Testis (tissue), 2 donors: ENCODE measurements at regions not wholly inside any gene's neighbourhood (a gene's known extent, or its start where the extent isn't known, plus 50 kb on each side); places are given as distances from the start of the nearest gene placed in this dataset.
"Not testable (repeated sequence)": the region's sequence is repeated elsewhere in the genome, so short reads cannot be mapped to it uniquely, and the experiment has no call there.

Experiments
- DNase-seq: peaks from one replicate; pipeline ENCODE4 v3.0.0-alpha.2; 2019
- H3K27ac ChIP-seq, 2 donors: fragments of 200-600 bp; sonication (generic); one replicate each; pipeline ENCODE4 v1.5.1; 2019
- H3K27me3 ChIP-seq: fragments of 200-600 bp; sonication (generic); one replicate; pipeline ENCODE4 v1.5.1; 2019
- H3K36me3 ChIP-seq: fragments of 200-600 bp; sonication (generic); one replicate; pipeline ENCODE4 v1.5.1; 2017; ENCODE audit warnings: low read depth; ENCODE audit errors: missing control alignments
- H3K4me1 ChIP-seq: fragments of 200-600 bp; sonication (generic); one replicate; pipeline ENCODE4 v1.5.1; 2019
- H3K4me3 ChIP-seq, 2 donors: fragments of 200-600 bp; sonication (generic); one replicate each; pipeline ENCODE4 v1.5.1; 2017 to 2019
- H3K9me3 ChIP-seq: fragments of 200-600 bp; sonication (generic); one replicate; pipeline ENCODE4 v1.5.1; 2017
- CTCF ChIP-seq, 3 experiments: fragments of 450-650 bp in 2 of 3; fragments of 200-600 bp in 1 of 3; sonication (generic) in 1 of 3; IDR thresholded peaks; one replicate each; pipeline ENCODE4 v1.5.1; 2016 to 2019; ENCODE audit warnings: antibody characterized with exemption in 3 of 3, mild to moderate bottlenecking in 2 of 3, moderate library complexity in 1 of 3
- POLR2A ChIP-seq: fragments of 450-650 bp; IDR thresholded peaks from one replicate; pipeline ENCODE4 v1.6.1; 2017; ENCODE audit warnings: antibody characterized with exemption, mild to moderate bottlenecking, moderate library complexity
- WGBS, 2 donors: methylation state at CpG; one replicate each; pipeline ENCODE4 v1.1.5; 2018; 5-methylcytosine and 5-hydroxymethylcytosine counted together
- intact Hi-C: fragments of 100-400 bp; cut with DNase I; formaldehyde crosslinking; loops from one replicate; pipeline ENCODE4 v1.15.1; 2023; ENCODE audit warnings: low total_unique reads

GRCh38 chr12:20006871-20007730 is 361.2 kb upstream of the PDE3A start:
- H3K27me3 ChIP-seq: no peaks in the 10 kb centered on the region
- intact Hi-C loops: no loop called here
- H3K36me3 ChIP-seq: no peaks in the 10 kb centered on the region
- no peak overlapping the region for H3K27ac ChIP-seq
- no peak for TF ChIP-seq POLR2A
- TF ChIP-seq CTCF (IDR thresholded peaks at IDR 0.05): no peak
- WGBS, 2 donors: 86 to 91% methylated on average over 8 of the region's 8 CpGs
- H3K4me1 ChIP-seq: no peaks in the 10 kb centered on the region
- H3K9me3 ChIP-seq: no peaks in the 10 kb centered on the region
- no peak for DNase-seq
- H3K4me3 ChIP-seq: no peak overlapping the region

- H3K4me1 ChIP-seq, H3K27ac ChIP-seq, H3K9me3 ChIP-seq, intact Hi-C loops, H3K27me3 ChIP-seq, DNase-seq, H3K36me3 ChIP-seq, H3K4me3 ChIP-seq: not testable (repeated sequence)
- 87 to 92% methylated on average over 8 of the region's 8 CpGs for WGBS, 2 donors
Observed at GRCh38 chr12:20009965-20010364, 358.4 kb upstream of the PDE3A start.

- H3K9me3 ChIP-seq: no peaks in the 10 kb centered on the region
- H3K4me3 ChIP-seq: no peak overlapping the region
- 28 to 42% methylated on average over 2 of the region's 2 CpGs for WGBS, 2 donors
- H3K4me1 ChIP-seq: no peaks in the 10 kb centered on the region
- no peak for TF ChIP-seq CTCF (IDR thresholded peaks at IDR 0.05)
- TF ChIP-seq POLR2A: no peak
- H3K27ac ChIP-seq: no peak overlapping the region
- DNase-seq: no peak
- no peaks in the 10 kb centered on the region for H3K27me3 ChIP-seq
- intact Hi-C loops: no loop called here
- H3K36me3 ChIP-seq: no peaks in the 10 kb centered on the region
Observed at GRCh38 chr12:20011200-20011599, 357.1 kb upstream of the PDE3A start.

GRCh38 chr12:20017802-20018201 is 350.5 kb upstream of the PDE3A start:
- Histone ChIP-seq H3K4me3 (no peak overlapping the region), H3K9me3 (no peaks in the 10 kb centered on the region), H3K36me3 (no peaks in the 10 kb centered on the region), H3K4me1 (no peaks in the 10 kb centered on the region), H3K27me3 (no peaks in the 10 kb centered on the region), H3K27ac (no peak overlapping the region)
- TF ChIP-seq POLR2A: no peak
- TF ChIP-seq CTCF (IDR thresholded peaks at IDR 0.05): no peak
- DNase-seq: no peak
- intact Hi-C loops: no loop called here

GRCh38 chr12:20018406-20018805 is 349.9 kb upstream of the PDE3A start:
- intact Hi-C loops: no loop called here

More at GRCh38 chr12:20018406-20018805, 349.9 kb upstream of the PDE3A start:
- TF ChIP-seq CTCF (IDR thresholded peaks at IDR 0.05) (no peak), POLR2A (no peak)
- no peak for DNase-seq
- H3K9me3 ChIP-seq: no peaks in the 10 kb centered on the region
- H3K4me1 ChIP-seq: no peaks in the 10 kb centered on the region
- no peak overlapping the region for H3K27ac ChIP-seq
- H3K4me3 ChIP-seq: no peak overlapping the region
- WGBS, 2 donors: 57 to 61% methylated on average over 3 of the region's 3 CpGs
- H3K36me3 ChIP-seq: no peaks in the 10 kb centered on the region
- H3K27me3 ChIP-seq: no peaks in the 10 kb centered on the region
